Upper lobe of left lung (tissue), 4 donors: ENCODE measurements at regions not wholly inside any gene's neighbourhood (a gene's known extent, or its start where the extent isn't known, plus 50 kb on each side); places are given as distances from the start of the nearest gene placed in this dataset.

ENCODE experiments used
- CTCF ChIP-seq, 6 experiments: fragments of 450-650 bp in 4 of 6; fragments of 200-600 bp in 2 of 6; sonication (generic) in 2 of 6; IDR thresholded peaks; one replicate each; pipeline ENCODE4 v1.5.1; 2016 to 2019; ENCODE audit warnings: antibody characterized with exemption in 6 of 6
- EP300 ChIP-seq, 4 donors: sonication (generic); formaldehyde crosslinking; IDR thresholded peaks; one replicate each; pipeline ENCODE4 v1.5.1; 2017; ENCODE audit warnings: antibody characterized with exemption in 4 of 4, control low read depth in 2 of 4
- POLR2A ChIP-seq, 4 donors: fragments of 450-650 bp; IDR thresholded peaks; one replicate each; pipeline ENCODE4 v1.5.1; 2016 to 2017; ENCODE audit warnings: antibody characterized with exemption in 4 of 4, mild to moderate bottlenecking in 2 of 4
- POLR2AphosphoS5 ChIP-seq, 2 donors: sonication (generic); formaldehyde crosslinking; IDR thresholded peaks; one replicate each; pipeline ENCODE4 v1.5.1; 2017; ENCODE audit warnings: antibody characterized with exemption in 2 of 2

- TF ChIP-seq CTCF (IDR thresholded peaks at IDR 0.05): no peak
- TF ChIP-seq POLR2AphosphoS5 (IDR thresholded peaks at IDR 0.05): no peak
- TF ChIP-seq POLR2A (IDR thresholded peaks at IDR 0.05): no peak
- no peak for TF ChIP-seq EP300 (IDR thresholded peaks at IDR 0.05)
Measured at GRCh38 chr5:102595332-102595731, 96.5 kb upstream of the SLCO6A1 start.
